CD4-positive, alpha-beta memory T cell (primary cell): ENCODE measurements at regions not wholly inside any gene's neighbourhood (a gene's known extent, or its start where the extent isn't known, plus 50 kb on each side); places are given as distances from the start of the nearest gene placed in this dataset.

Experiments
- CTCF ChIA-PET: fragments of 350-600 bp; sonication (Branson Sonifier 250); formaldehyde crosslinking; loops from one replicate; lab custom pipeline; 2021; ENCODE audit warnings: inconsistent platforms; ENCODE audit not compliant: partially characterized antibody; lab: Charles Lee
- POLR2A ChIA-PET: fragments of 350-600 bp; sonication (Branson Sonifier 250); formaldehyde crosslinking; loops from one replicate; lab custom pipeline; 2021; ENCODE audit not compliant: partially characterized antibody; lab: Charles Lee
- DNase-seq, 5 donors: peaks; one replicate each; pipeline versions ENCODE4 v3.0.0 to v3.0.0-alpha.2; 2020 to 2022; ENCODE audit warnings: mixed read lengths in 1 of 5
- H3K27ac ChIP-seq: one replicate; pipeline ENCODE4 v1.7.0; 2013; ENCODE audit warnings: low read depth, low read length
- H3K27me3 ChIP-seq: 2 replicates; pipeline ENCODE4 v1.7.0; 2013; ENCODE audit warnings: mild to moderate bottlenecking, low read length, moderate library complexity; ENCODE audit not compliant: insufficient read depth
- H3K36me3 ChIP-seq: 2 replicates; pipeline ENCODE4 v1.7.0; 2013; ENCODE audit warnings: mild to moderate bottlenecking, low read length, moderate library complexity; ENCODE audit not compliant: insufficient read depth
- H3K4me1 ChIP-seq: 2 replicates; pipeline ENCODE4 v1.7.0; 2013; ENCODE audit warnings: mild to moderate bottlenecking, low read length, moderate library complexity; ENCODE audit not compliant: insufficient read depth
- H3K4me3 ChIP-seq, 2 donors: one replicate each; pipeline ENCODE4 v1.7.0; 2013; ENCODE audit warnings: low read length in 2 of 2, mild to moderate bottlenecking in 1 of 2
- H3K9me3 ChIP-seq, 2 donors: one replicate each; pipeline ENCODE4 v1.7.0; 2013; ENCODE audit warnings: low read length in 2 of 2, control low read depth in 1 of 2; ENCODE audit not compliant: control insufficient read depth in 1 of 2
- H3K27ac Mint-ChIP-seq, 7 donors: one replicate each; pipeline ENCODE4 v1.8.0; 2020 to 2021; ENCODE audit warnings: mixed read lengths in 7 of 7, mild to moderate bottlenecking in 6 of 7, inconsistent platforms in 3 of 7, moderate library complexity in 3 of 7
- H3K27me3 Mint-ChIP-seq, 2 donors: one replicate each; pipeline ENCODE4 v1.8.0; 2020 to 2021; ENCODE audit warnings: mixed read lengths in 2 of 2
- H3K36me3 Mint-ChIP-seq, 2 donors: one replicate each; pipeline ENCODE4 v1.8.0; 2020 to 2021; ENCODE audit warnings: mixed read lengths in 2 of 2, inconsistent platforms in 1 of 2, mild to moderate bottlenecking in 1 of 2
- H3K4me1 Mint-ChIP-seq, 4 donors: one replicate each; pipeline ENCODE4 v1.8.0; 2020 to 2021; ENCODE audit warnings: mixed read lengths in 4 of 4, mild to moderate bottlenecking in 1 of 4
- H3K4me3 Mint-ChIP-seq, 8 donors: one replicate each; pipeline ENCODE4 v1.8.0; 2020 to 2021; ENCODE audit warnings: mixed read lengths in 8 of 8, mild to moderate bottlenecking in 7 of 8, moderate library complexity in 6 of 8, inconsistent platforms in 3 of 8
- H3K9me3 Mint-ChIP-seq, 8 donors: one replicate each; pipeline ENCODE4 v1.8.0; 2020 to 2021; ENCODE audit warnings: mixed read lengths in 8 of 8, mild to moderate bottlenecking in 5 of 8, inconsistent platforms in 3 of 8, moderate library complexity in 1 of 8
- intact Hi-C: fragments of 100-400 bp; cut with micrococcal nuclease; formaldehyde crosslinking; loops from one replicate; pipeline ENCODE4 v1.15.1; 2023

DNA sequence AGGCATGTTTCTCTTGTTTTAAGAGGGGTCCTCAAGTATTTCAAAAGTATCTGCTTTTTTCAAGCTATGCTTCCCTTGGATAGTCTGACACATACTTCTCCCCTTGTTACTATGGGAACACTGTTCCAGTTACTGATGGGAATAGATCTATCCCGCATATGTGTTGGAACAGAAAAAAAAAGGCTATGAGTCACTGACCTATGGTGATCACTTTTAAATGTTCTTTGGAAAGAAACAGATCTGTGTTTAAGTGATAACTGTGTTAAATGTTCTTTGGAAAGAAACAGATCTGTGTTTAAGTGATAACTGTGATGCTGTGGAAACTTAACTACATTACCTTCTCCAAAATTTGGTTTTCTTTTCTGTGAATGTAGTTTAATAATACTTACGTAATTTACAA is 303.2 kb downstream of the TEX13C start:
- POLR2A ChIA-PET: no interaction called here
- Mint-ChIP-seq H3K27ac (no peak overlapping the region), H3K4me3 (no peak overlapping the region), H3K9me3 (no peaks in the 10 kb centered on the region), H3K36me3 (no peaks in the 10 kb centered on the region), H3K4me1 (no peaks in the 10 kb centered on the region), H3K27me3 (no peaks in the 10 kb centered on the region)
- intact Hi-C loops: no loop called here
- no peaks in the 10 kb centered on the region for H3K36me3 ChIP-seq
- no peak for DNase-seq
- H3K9me3 ChIP-seq: no peaks in the 10 kb centered on the region
- no peak overlapping the region for H3K4me3 ChIP-seq
- no peaks in the 10 kb centered on the region for H3K4me1 ChIP-seq
- H3K27ac ChIP-seq: no peak overlapping the region
- H3K27me3 ChIP-seq: no peaks in the 10 kb centered on the region
- CTCF ChIA-PET: no interaction called here

DNA sequence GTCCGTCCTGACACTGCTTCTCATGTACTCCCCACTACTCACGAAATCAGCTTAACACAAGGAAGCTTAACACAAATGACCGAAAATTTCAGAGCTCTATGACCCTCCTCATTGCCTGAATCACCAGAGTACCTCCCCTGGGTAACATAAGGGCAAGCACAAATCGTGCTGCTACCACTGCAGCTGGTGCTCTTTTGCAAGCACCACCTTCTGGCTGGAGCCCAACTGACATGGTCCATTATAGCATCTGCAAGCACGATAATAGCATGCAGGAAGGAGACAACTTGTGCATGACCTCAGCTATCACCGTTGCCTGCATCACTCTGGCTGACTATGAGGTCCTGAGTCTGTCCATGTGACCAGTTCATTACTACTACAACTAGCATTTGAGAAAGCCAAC is 308.0 kb downstream of the TEX13C start:
- Histone ChIP-seq H3K9me3 (no peaks in the 10 kb centered on the region), H3K27me3 (no peaks in the 10 kb centered on the region), H3K4me3 (no peak overlapping the region), H3K27ac (no peak overlapping the region), H3K4me1 (no peaks in the 10 kb centered on the region), H3K36me3 (no peaks in the 10 kb centered on the region)
- Mint-ChIP-seq H3K27ac (no peak overlapping the region), H3K36me3 (no peaks in the 10 kb centered on the region), H3K4me1 (no peaks in the 10 kb centered on the region), H3K9me3 (peaks cover 0 to 2% (median 0%) of the 10 kb centered on the region in 8 donors), H3K27me3 (no peaks in the 10 kb centered on the region), H3K4me3 (no peak overlapping the region)
- ChIA-PET POLR2A (no interaction called here), CTCF (no interaction called here)
- DNase-seq: no peak
- intact Hi-C loops: no loop called here

DNA sequence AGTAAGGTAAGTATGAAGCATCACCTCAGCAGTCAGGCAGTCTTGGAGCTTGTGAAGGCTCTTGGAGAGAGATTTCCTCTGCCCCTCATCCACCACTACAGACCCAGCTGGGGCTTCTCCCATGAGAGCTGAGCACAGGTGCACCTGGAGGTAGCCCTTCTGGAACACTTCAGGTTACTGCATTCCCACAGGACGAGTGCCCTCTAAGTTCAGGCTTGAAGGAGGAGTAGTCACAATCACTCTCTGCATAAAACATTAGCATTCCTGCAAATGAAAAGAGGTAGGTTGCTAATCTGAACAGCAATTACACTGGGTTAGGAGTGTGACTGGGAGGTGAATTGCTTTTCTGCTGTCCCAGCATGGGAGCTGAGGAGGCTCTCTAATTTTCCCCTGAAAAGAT is 308.8 kb downstream of the TEX13C start:
- Histone ChIP-seq H3K27me3 (no peaks in the 10 kb centered on the region), H3K4me3 (no peak overlapping the region), H3K27ac (no peak overlapping the region), H3K4me1 (no peaks in the 10 kb centered on the region), H3K9me3 (no peaks in the 10 kb centered on the region), H3K36me3 (no peaks in the 10 kb centered on the region)
- no peaks in the 10 kb centered on the region for H3K4me1 Mint-ChIP-seq
- H3K9me3 Mint-ChIP-seq: peaks cover 0 to 2% (median 0%) of the 10 kb centered on the region in 8 donors
- intact Hi-C loops: no loop called here
- no peaks in the 10 kb centered on the region for H3K36me3 Mint-ChIP-seq
- H3K4me3 Mint-ChIP-seq: no peak overlapping the region
- no peak overlapping the region for H3K27ac Mint-ChIP-seq
- no peak for DNase-seq
- no peaks in the 10 kb centered on the region for H3K27me3 Mint-ChIP-seq
- POLR2A ChIA-PET: no interaction called here
- CTCF ChIA-PET: no interaction called here

DNA sequence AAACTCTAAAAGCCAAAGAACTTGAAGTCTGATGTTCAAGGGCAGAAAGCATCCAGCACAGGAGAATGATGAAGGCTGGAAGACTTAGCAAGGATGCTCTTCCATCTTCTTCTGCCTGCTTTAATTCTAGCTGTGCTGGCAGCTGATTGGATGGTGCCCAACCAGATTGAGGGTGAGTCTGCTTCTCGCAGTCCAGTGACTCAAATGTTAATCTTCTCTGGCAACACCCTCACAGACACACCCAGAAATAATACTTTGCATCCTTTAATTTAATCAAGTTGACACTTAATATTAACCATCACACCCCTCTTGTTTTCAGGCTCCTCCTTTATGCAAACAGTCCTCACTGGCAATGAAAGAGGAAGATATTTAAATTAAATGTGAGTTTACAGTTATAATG is 321.7 kb downstream of the TEX13C start:
- Mint-ChIP-seq H3K36me3 (no peaks in the 10 kb centered on the region), H3K9me3 (no peaks in the 10 kb centered on the region), H3K27me3 (no peaks in the 10 kb centered on the region), H3K4me1 (no peaks in the 10 kb centered on the region), H3K27ac (no peak overlapping the region), H3K4me3 (no peak overlapping the region)
- CTCF ChIA-PET: no interaction called here
- POLR2A ChIA-PET: no interaction called here
- Histone ChIP-seq H3K4me3 (no peak overlapping the region), H3K27ac (no peak overlapping the region), H3K27me3 (no peaks in the 10 kb centered on the region), H3K4me1 (no peaks in the 10 kb centered on the region), H3K36me3 (no peaks in the 10 kb centered on the region), H3K9me3 (no peaks in the 10 kb centered on the region)
- intact Hi-C loops: no loop called here
- no peak for DNase-seq

DNA sequence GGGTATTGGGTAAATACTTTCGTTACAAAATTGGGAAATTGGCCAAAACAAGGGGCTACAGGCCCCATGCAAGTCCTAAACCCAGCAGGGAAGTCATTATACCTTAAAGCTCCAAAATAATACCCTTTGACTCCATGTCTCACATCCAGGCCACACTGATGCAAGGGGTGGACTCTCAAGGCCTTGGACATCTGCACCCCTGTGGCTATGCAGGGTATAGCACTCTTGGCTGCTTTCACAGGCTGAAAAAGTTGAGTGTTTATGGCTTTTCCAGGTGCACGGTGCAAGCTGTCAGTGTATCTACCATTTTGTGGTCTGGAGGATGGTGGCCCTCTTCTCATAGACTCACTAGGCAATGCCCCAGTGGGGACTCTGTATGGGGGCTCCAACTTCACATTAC is 326.5 kb downstream of the TEX13C start:
- CTCF ChIA-PET: no interaction called here
- no peaks in the 10 kb centered on the region for H3K4me1 ChIP-seq
- Mint-ChIP-seq H3K27ac (no peak overlapping the region), H3K27me3 (no peaks in the 10 kb centered on the region), H3K4me3 (no peak overlapping the region), H3K4me1 (no peaks in the 10 kb centered on the region), H3K36me3 (no peaks in the 10 kb centered on the region), H3K9me3 (no peaks in the 10 kb centered on the region)
- intact Hi-C loops: no loop called here
- H3K4me3 ChIP-seq: no peak overlapping the region
- no peaks in the 10 kb centered on the region for H3K27me3 ChIP-seq
- H3K9me3 ChIP-seq: no peaks in the 10 kb centered on the region
- POLR2A ChIA-PET: no interaction called here
- no peak for DNase-seq
- H3K27ac ChIP-seq: no peak overlapping the region
- H3K36me3 ChIP-seq: no peaks in the 10 kb centered on the region

DNA sequence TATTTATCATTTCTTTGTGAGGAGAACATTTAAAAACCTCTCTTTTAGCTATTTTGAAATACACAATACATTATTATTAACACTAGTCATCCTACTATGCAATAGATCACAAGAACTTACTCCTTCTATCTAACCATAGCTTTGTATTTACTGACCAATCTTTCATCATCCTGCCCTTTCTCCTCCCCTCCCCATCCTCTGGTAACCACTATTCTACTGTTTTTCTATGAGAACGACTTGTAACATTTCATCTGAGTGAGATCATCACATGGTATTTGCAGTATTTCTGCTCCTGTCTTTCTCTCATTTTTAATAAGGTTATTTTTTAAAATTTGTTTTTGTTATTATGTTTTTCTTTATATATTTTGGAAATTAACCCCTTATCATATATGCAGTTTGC is 331.8 kb downstream of the TEX13C start:
- DNase-seq: no peak
- intact Hi-C loops: no loop called here
- Mint-ChIP-seq H3K4me1 (no peaks in the 10 kb centered on the region), H3K27ac (no peak overlapping the region), H3K4me3 (no peak overlapping the region), H3K27me3 (no peaks in the 10 kb centered on the region), H3K9me3 (peaks cover 0 to 3% (median 0%) of the 10 kb centered on the region in 8 donors), H3K36me3 (no peaks in the 10 kb centered on the region)
- Histone ChIP-seq H3K4me1 (no peaks in the 10 kb centered on the region), H3K27ac (no peak overlapping the region), H3K9me3 (no peaks in the 10 kb centered on the region), H3K36me3 (no peaks in the 10 kb centered on the region), H3K4me3 (no peak overlapping the region), H3K27me3 (no peaks in the 10 kb centered on the region)
- ChIA-PET POLR2A (no interaction called here), CTCF (no interaction called here)

DNA sequence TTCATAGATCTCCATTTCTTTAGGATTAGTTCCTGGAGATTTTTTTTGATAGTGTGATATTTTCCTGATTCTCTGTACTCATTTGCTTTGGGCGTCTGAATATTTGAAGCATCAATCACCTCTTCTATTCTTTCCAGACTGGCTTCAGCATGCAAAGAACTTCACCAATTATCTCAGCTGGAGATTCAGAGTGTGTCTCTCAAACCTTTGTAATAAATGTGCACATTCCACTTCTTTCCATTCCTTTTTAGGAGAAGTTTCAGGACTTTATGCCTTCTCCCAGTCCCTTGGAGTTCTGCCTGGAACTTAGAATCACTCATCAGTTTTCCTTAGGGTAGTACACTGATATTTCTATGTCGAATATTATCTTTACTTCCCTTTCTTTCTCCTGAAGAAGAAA is 334.8 kb downstream of the TEX13C start:
- Mint-ChIP-seq H3K9me3 (peaks cover 0 to 3% (median 0%) of the 10 kb centered on the region in 8 donors), H3K4me1 (no peaks in the 10 kb centered on the region), H3K27ac (no peak overlapping the region), H3K36me3 (no peaks in the 10 kb centered on the region), H3K27me3 (no peaks in the 10 kb centered on the region), H3K4me3 (no peak overlapping the region)
- CTCF ChIA-PET: no interaction called here
- H3K27me3 ChIP-seq: no peaks in the 10 kb centered on the region
- no peak overlapping the region for H3K27ac ChIP-seq
- H3K36me3 ChIP-seq: no peaks in the 10 kb centered on the region
- H3K9me3 ChIP-seq: no peaks in the 10 kb centered on the region
- intact Hi-C loops: no loop called here
- no peaks in the 10 kb centered on the region for H3K4me1 ChIP-seq
- DNase-seq: no peak
- no peak overlapping the region for H3K4me3 ChIP-seq
- POLR2A ChIA-PET: no interaction called here

DNA sequence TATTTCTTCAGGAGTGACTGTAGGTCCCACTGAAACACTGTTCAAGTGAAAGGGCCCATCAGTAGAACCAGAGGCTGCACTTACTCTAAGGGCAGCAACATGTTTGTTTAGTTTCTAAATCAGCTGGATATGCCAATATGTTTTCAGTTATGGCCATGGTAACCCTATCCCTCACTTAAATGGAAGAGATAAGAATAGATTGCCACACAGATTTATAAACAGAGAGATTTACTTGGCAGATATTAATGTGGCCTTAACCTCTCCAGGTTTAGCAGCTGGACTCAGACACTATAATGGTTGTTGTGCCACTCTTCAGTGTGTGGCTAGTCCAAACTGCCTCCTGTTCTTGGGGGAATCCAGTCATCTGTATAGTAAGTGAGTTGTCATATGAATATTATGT is 354.1 kb downstream of the TEX13C start:
- POLR2A ChIA-PET: no interaction called here
- intact Hi-C loops: no loop called here
- H3K4me3 ChIP-seq: no peak overlapping the region
- H3K9me3 ChIP-seq: no peaks in the 10 kb centered on the region
- H3K36me3 Mint-ChIP-seq: no peaks in the 10 kb centered on the region
- H3K4me3 Mint-ChIP-seq: no peak overlapping the region
- no peaks in the 10 kb centered on the region for H3K4me1 Mint-ChIP-seq
- no peak overlapping the region for H3K27ac ChIP-seq
- peaks cover 0 to 9% (median 2%) of the 10 kb centered on the region in 8 donors for H3K9me3 Mint-ChIP-seq
- CTCF ChIA-PET: no interaction called here
- H3K27me3 ChIP-seq: no peaks in the 10 kb centered on the region
- H3K27ac Mint-ChIP-seq: no peak overlapping the region
- no peaks in the 10 kb centered on the region for H3K36me3 ChIP-seq
- H3K4me1 ChIP-seq: no peaks in the 10 kb centered on the region
- no peak for DNase-seq
- peaks cover 0 to 1% of the 10 kb centered on the region in 2 donors for H3K27me3 Mint-ChIP-seq
